ENCODE measurements at regions not wholly inside any gene's neighbourhood (a gene's known extent, or its start where the extent isn't known, plus 50 kb on each side); places are given as distances from the start of the nearest gene placed in this dataset.
A peak's percentile ranks its signal among the peaks of the same experiment; 100 is the strongest.

DNA sequence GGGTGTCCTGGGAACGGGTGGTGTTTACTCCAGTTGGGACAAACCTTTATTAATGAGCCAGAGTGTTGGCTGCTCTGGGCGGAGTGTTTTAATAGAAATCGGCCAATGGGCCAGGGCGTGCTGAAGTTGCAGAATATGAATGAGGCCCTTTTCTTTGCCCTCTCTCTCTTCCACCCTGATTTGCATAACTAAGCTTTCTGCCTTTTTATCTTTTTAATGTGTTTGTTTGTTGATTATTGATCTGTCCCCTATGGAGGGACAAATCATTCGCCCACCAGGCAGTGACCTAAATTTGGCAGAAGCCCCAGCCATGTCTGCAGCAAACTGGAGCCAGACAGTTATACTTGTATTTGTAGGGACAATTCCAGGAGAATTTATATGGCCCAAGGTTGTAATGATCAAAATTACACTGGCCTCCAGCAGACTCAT lies 420.9 kb downstream of the PREX1 start (continued):
- TF ChIP-seq, protein P1, sequence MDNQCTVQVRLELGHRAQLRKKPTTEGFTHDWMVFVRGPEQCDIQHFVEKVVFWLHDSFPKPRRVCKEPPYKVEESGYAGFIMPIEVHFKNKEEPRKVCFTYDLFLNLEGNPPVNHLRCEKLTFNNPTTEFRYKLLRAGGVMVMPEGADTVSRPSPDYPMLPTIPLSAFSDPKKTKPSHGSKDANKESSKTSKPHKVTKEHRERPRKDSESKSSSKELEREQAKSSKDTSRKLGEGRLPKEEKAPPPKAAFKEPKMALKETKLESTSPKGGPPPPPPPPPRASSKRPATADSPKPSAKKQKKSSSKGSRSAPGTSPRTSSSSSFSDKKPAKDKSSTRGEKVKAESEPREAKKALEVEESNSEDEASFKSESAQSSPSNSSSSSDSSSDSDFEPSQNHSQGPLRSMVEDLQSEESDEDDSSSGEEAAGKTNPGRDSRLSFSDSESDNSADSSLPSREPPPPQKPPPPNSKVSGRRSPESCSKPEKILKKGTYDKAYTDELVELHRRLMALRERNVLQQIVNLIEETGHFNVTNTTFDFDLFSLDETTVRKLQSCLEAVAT (IDR thresholded peaks at IDR 0.05), result no peak

- FAIRE-seq, result no peak
Observed at GRCh38 chr20:48406498-48406897, 421.3 kb downstream of the PREX1 start.

More at GRCh38 chr20:48406498-48406897, 421.3 kb downstream of the PREX1 start:
- in situ Hi-C loops (cut with MboI) (no loop called here), intact Hi-C loops (cut with micrococcal nuclease; ENCODE audit: unreplicated experiment) (no loop called here)
- H2AFZ ChIP-seq (ENCODE audit: control insufficient read depth, low read depth, low read length), result no peak overlapping the region
- ChIA-PET RAD21 (ENCODE audit: unreplicated experiment) (no interaction called here), POLR2A (no interaction called here), SMC1A (ENCODE audit: uncharacterized antibody, unreplicated experiment) (interaction anchor here (1.3 kb wide), 1 partner anchor 17 kb away, joined by 6 read pairs; no protein-coding TSS in a partner anchor), CTCF (interaction anchor here (1.7 kb wide), 1 partner anchor 214 kb away, joined by 5 read pairs; no protein-coding TSS in a partner anchor)
- H3K36me3 ChIP-seq (ENCODE audit: control insufficient read depth in 2 of 2, insufficient read depth in 2 of 2, low read length in 1 of 2), result no peaks in the 10 kb centered on the region
- H3K27ac ChIP-seq (ENCODE audit: control insufficient read depth, insufficient read depth), result no peak overlapping the region
- no peak overlapping the region for H3K9ac ChIP-seq (ENCODE audit: control insufficient read depth, insufficient read depth, low read length)
- 30% methylated on average over 4 of the region's 4 CpGs for WGBS (ENCODE audit: insufficient coverage, insufficient replicate concordance, low lambda C conversion rate, missing lambda C conversion rate)
- H3K9me3 ChIP-seq (replicated peaks; ENCODE audit: control insufficient read depth, insufficient read depth, low read length), result no peaks in the 10 kb centered on the region
- DNase-seq (ENCODE audit: low read depth, low spot score) (no peak), ATAC-seq (peak; percentile 75)
- BruUV-seq (replicated peaks), result no TSS peak
- H3K27me3 ChIP-seq (replicated peaks in 1 of 2; ENCODE audit: control insufficient read depth in 2 of 2, insufficient read depth in 2 of 2, low read length in 1 of 2), result peaks cover 0 to 4% of the 10 kb centered on the region in 2 experiments; a peak in 3 of 4 replicates
- no peak overlapping the region for H3K4me2 ChIP-seq (ENCODE audit: control insufficient read depth, insufficient read depth)
- H4K20me1 ChIP-seq (ENCODE audit: control insufficient read depth, insufficient read depth), result no peaks in the 10 kb centered on the region
- no peaks in the 10 kb centered on the region for H3K79me2 ChIP-seq (ENCODE audit: control insufficient read depth, insufficient read depth, low read length)
- TF ChIP-seq CTCF (IDR thresholded peaks at IDR 0.05 in 2 of 3, conservative IDR thresholded peaks at IDR 0.05 in 1 of 3; ENCODE audit: control insufficient read depth in 2 of 3, extremely low read depth in 1 of 3, insufficient read depth in 1 of 3, low read depth in 3 of 3, low read length in 3 of 3) (no peak), CREM (IDR thresholded peaks at IDR 0.05; ENCODE audit: low read depth) (peak; percentile 72), RUNX3 (IDR thresholded peaks at IDR 0.05; ENCODE audit: low read length) (peak; percentile 67), MEF2A (IDR thresholded peaks at IDR 0.05; ENCODE audit: insufficient read depth, low read depth, low read length) (no peak), JUNB (IDR thresholded peaks at IDR 0.05) (peak; percentile 55), WRNIP1 (IDR thresholded peaks at IDR 0.05; ENCODE audit: borderline replicate concordance, low read depth, low read length) (no peak), KDM1A (IDR thresholded peaks at IDR 0.05; ENCODE audit: borderline replicate concordance) (no peak), PKNOX1 (IDR thresholded peaks at IDR 0.05) (peak; percentile 69), POLR2A (IDR thresholded peaks at IDR 0.05; ENCODE audit: low read depth, low read length) (no peak), CREB1 (IDR thresholded peaks at IDR 0.05; ENCODE audit: low read depth) (peak; percentile 77)
- no peak overlapping the region for H3K4me3 ChIP-seq
- H3K4me1 ChIP-seq (ENCODE audit: control insufficient read depth, insufficient read depth, low read length), result no peaks in the 10 kb centered on the region; the same call in 1 of the 2 replicates
